GM12864 (cell line): ENCODE measurements at regions not wholly inside any gene's neighbourhood (a gene's known extent, or its start where the extent isn't known, plus 50 kb on each side); places are given as distances from the start of the nearest gene placed in this dataset.

ENCODE experiments used
- DNase-seq: peaks from one replicate; pipeline ENCODE4 v3.0.0-alpha.2; 2011; ENCODE audit warnings: low read depth
- H3K4me3 ChIP-seq: 2 replicates; pipeline ENCODE4 v1.5.1; 2011; ENCODE audit warnings: mild to moderate bottlenecking, low read depth, low read length, control low read depth
- CTCF ChIP-seq: IDR thresholded peaks from 2 replicates; pipeline ENCODE4 v1.5.1; 2011; ENCODE audit warnings: low read depth, mild to moderate bottlenecking, moderate library complexity, low read length, control low read depth, inconsistent platforms; ENCODE audit errors: missing control alignments

DNA sequence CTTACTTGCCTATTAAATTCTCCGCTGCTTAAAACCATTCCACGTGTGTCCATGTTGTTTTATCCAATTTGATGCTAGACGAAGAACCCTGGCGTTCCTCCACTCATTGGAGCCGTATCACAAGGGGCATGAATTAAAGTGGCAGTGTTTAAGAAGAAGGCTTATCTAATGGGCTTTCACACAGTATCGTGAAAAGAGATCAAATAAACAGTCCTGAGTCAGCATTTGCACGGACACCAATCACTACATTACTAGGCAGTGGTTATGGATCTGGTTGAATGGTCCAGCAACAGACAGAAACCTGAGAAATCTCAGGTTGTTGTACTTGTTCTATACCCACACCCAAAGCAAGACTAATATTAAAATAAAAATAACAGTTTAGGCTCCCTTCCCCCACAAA is 671.6 kb downstream of the FAT4 start:
- no peak for TF ChIP-seq CTCF
- no peak overlapping the region for H3K4me3 ChIP-seq
- DNase-seq: no peak

DNA sequence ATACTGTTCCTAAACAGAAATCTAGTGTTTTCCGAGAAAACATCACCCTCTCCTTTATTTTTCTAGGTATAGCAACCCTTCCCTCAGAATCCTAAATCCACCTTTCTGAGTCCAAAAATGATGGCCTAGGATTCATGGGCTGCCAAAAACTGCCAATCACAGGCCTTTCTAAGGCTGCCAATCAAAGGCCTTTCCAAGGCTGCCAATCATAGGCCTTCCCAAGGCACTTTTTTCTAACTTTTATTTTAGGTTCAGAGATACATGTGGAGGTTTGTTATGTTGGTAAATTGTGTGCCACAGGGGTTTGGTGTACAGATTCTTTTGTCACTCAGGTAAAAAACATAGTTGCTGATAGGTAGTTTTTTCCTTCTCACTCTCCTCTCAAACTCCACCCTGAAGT is 673.7 kb downstream of the FAT4 start:
- no peak overlapping the region for H3K4me3 ChIP-seq
- TF ChIP-seq CTCF: no peak
- no peak for DNase-seq

GRCh38 chr4:125991398-125991797 is 676.6 kb downstream of the FAT4 start:
- no peak overlapping the region for H3K4me3 ChIP-seq
- no peak for TF ChIP-seq CTCF
- no peak for DNase-seq

DNA sequence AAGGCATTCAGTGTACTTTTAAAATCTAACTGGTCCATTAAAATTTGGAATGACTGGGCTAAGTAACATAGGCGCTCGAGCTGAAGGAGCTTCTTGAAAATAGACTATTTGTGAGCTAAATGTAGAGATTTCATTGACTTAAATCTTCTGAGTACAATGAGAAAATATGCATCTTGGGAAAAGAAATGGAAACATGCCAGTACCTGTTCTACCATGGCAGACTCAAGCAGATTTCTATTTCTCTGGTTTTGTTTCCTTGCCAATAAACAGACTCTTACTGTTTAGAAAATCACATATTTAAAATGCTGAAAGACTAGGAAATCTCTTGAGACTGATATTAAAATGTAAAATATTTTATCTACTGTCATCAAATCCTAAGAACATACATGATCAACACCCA is 678.1 kb downstream of the FAT4 start:
- no peak for TF ChIP-seq CTCF
- DNase-seq: no peak
- no peak overlapping the region for H3K4me3 ChIP-seq

DNA sequence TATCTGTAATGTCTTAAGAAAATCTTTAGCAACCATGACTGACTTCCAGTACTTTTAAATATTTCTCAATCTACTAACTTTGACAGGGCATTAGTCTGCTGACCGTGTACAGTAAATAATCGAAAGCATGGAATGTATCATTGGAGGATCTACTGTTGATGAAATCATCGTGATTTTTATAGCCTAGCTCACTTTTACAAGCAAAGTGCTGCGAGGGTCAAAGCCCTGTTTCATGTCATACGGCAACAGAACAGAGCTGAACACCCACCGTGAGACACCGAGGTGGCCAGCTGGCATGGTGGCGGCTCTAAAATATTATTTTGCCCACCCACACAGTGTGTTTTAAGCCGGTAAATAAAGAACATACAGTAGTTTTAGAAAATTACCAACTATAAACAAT is 679.3 kb downstream of the FAT4 start:
- H3K4me3 ChIP-seq: no peak overlapping the region
- no peak for TF ChIP-seq CTCF
- DNase-seq: no peak

GRCh38 chr4:125994430-125994829 is 679.7 kb downstream of the FAT4 start:
- no peak overlapping the region for H3K4me3 ChIP-seq
- TF ChIP-seq CTCF: no peak
- no peak for DNase-seq

DNA sequence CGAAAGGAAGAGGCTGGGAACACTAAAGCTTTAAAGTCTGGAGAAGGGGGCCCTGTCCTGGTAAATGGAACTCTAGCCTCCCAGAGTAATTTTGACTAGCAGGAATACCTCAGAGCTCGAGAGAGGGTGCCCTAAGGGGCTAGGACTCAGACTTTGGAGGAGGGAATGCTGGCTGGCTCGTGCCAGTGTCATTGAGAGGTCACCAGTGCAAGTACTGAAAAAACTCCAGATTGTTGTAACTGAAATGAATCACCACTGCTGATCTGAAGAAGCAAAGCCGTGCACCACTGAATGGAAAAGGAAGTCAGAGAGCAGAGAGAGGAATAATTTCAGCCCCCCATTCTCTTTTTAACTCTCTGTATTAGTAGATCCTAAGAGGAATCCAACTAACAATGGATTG is 690.2 kb downstream of the FAT4 start:
- no peak for DNase-seq
- no peak for TF ChIP-seq CTCF
- H3K4me3 ChIP-seq: no peak overlapping the region
